GM23338 (cell line): ENCODE measurements at regions not wholly inside any gene's neighbourhood (a gene's known extent, or its start where the extent isn't known, plus 50 kb on each side); places are given as distances from the start of the nearest gene placed in this dataset.

Experiments
- ATAC-seq: fragments of 200-7000 bp; cut with Tn5 transposase; 3 replicates; pipeline ENCODE4 v1.9.1; 2020
- DNase-seq: peaks from one replicate; pipeline ENCODE4 v3.0.0-alpha.2; 2015; ENCODE audit warnings: low spot score
- H2AFZ ChIP-seq: fragments of 200-600 bp; sonication (generic); 2 replicates; pipeline ENCODE4 v1.8.0; 2016; ENCODE audit warnings: antibody characterized with exemption, mild to moderate bottlenecking, moderate library complexity
- H3F3A ChIP-seq: fragments of 200-600 bp; sonication (generic); replicated peaks from 2 replicates; pipeline ENCODE4 v1.8.0; 2017; ENCODE audit warnings: antibody characterized with exemption, mixed run types, low read depth
- H3K27ac ChIP-seq: fragments of 200-600 bp; sonication (generic); 2 replicates; pipeline ENCODE4 v1.6.1; 2016; ENCODE audit warnings: low read depth
- H3K27me3 ChIP-seq: fragments of 200-600 bp; sonication (generic); 2 replicates; pipeline ENCODE4 v1.8.0; 2016; ENCODE audit warnings: mild to moderate bottlenecking, mixed run types, moderate library complexity; ENCODE audit not compliant: insufficient read depth
- H3K36me3 ChIP-seq: fragments of 200-600 bp; sonication (generic); 2 replicates; pipeline ENCODE4 v1.8.0; 2016; ENCODE audit warnings: mild to moderate bottlenecking; ENCODE audit not compliant: insufficient read depth
- H3K4me1 ChIP-seq: fragments of 200-600 bp; sonication (generic); 2 replicates; pipeline ENCODE4 v1.8.0; 2016; ENCODE audit warnings: mild to moderate bottlenecking, moderate library complexity; ENCODE audit not compliant: insufficient read depth
- H3K4me2 ChIP-seq: fragments of 200-600 bp; sonication (generic); 2 replicates; pipeline ENCODE4 v1.7.1; 2017; ENCODE audit warnings: mixed run types
- H3K4me3 ChIP-seq: fragments of 200-600 bp; sonication (generic); 2 replicates; pipeline ENCODE4 v1.6.1; 2016; ENCODE audit warnings: mixed run types
- H3K79me2 ChIP-seq: fragments of 200-600 bp; sonication (generic); replicated peaks from 2 replicates; pipeline ENCODE4 v1.8.0; 2017; ENCODE audit warnings: mild to moderate bottlenecking; ENCODE audit not compliant: insufficient read depth
- H3K9me2 ChIP-seq: fragments of 200-600 bp; sonication (generic); 2 replicates; pipeline ENCODE4 v1.8.0; 2017; ENCODE audit not compliant: insufficient read depth
- H4K20me1 ChIP-seq: fragments of 200-600 bp; sonication (generic); replicated peaks from 2 replicates; pipeline ENCODE4 v1.8.0; 2017; ENCODE audit warnings: mild to moderate bottlenecking; ENCODE audit not compliant: insufficient read depth
- H3K27ac Mint-ChIP-seq: 2 replicates; pipeline ENCODE4 v1.8.0; 2020; ENCODE audit warnings: inconsistent platforms, mild to moderate bottlenecking, moderate library complexity, mixed read lengths
- H3K27me3 Mint-ChIP-seq: 3 replicates; pipeline ENCODE4 v1.8.0; 2022; ENCODE audit warnings: low read depth, mild to moderate bottlenecking, moderate library complexity, mixed read lengths, inconsistent platforms; ENCODE audit not compliant: insufficient read depth, poor library complexity
- H3K36me3 Mint-ChIP-seq: 3 replicates; pipeline ENCODE4 v1.8.0; 2021; ENCODE audit warnings: low read depth, mild to moderate bottlenecking, inconsistent platforms, moderate library complexity, mixed read lengths
- H3K4me1 Mint-ChIP-seq: 3 replicates; pipeline ENCODE4 v1.8.0; 2020; ENCODE audit warnings: mild to moderate bottlenecking, inconsistent platforms, mixed read lengths
- H3K4me3 Mint-ChIP-seq: 3 replicates; pipeline ENCODE4 v1.8.0; 2021; ENCODE audit warnings: moderate library complexity, mild to moderate bottlenecking, inconsistent platforms, mixed read lengths
- H3K9me3 Mint-ChIP-seq: 3 replicates; pipeline ENCODE4 v1.8.0; 2020; ENCODE audit warnings: moderate library complexity, mild to moderate bottlenecking, inconsistent platforms, mixed read lengths
- CREB1 ChIP-seq: fragments of 250-450 bp; sonication (Bioruptor Pico); IDR thresholded peaks from 2 replicates; pipeline ENCODE4 v1.5.0; 2020; ENCODE audit warnings: low read depth, mild to moderate bottlenecking, moderate library complexity
- CTCF ChIP-seq, 2 experiments: fragments of 200-600 bp in 1 of 2; sonication (generic) in 1 of 2; conservative IDR thresholded peaks; 2 replicates each; pipeline versions ENCODE4 v1.5.1 to v1.6.1; 2016 to 2017; ENCODE audit warnings: antibody characterized with exemption in 2 of 2, low read depth in 2 of 2, mild to moderate bottlenecking in 2 of 2, moderate library complexity in 1 of 2
- EZH2 ChIP-seq: fragments of 200-600 bp; sonication (generic); IDR thresholded peaks from one replicate; pipeline ENCODE4 v1.8.0; 2017; ENCODE audit warnings: antibody characterized with exemption, mild to moderate bottlenecking, low read depth; ENCODE audit not compliant: unreplicated experiment
- EZH2phosphoT487 ChIP-seq: fragments of 200-600 bp; sonication (generic); IDR thresholded peaks from one replicate; pipeline ENCODE4 v1.8.1; 2018; ENCODE audit warnings: antibody characterized with exemption; ENCODE audit not compliant: unreplicated experiment
- JUNB ChIP-seq: IDR thresholded peaks from one replicate; pipeline ENCODE4 v1.6.1; 2016; ENCODE audit warnings: antibody characterized with exemption; ENCODE audit not compliant: unreplicated experiment
- NANOG ChIP-seq: IDR thresholded peaks from 2 replicates; pipeline ENCODE4 v1.6.1; 2016; ENCODE audit warnings: antibody characterized with exemption, borderline replicate concordance
- POLR2AphosphoS5 ChIP-seq: IDR thresholded peaks from 2 replicates; pipeline ENCODE4 v1.6.1; 2016; ENCODE audit warnings: antibody characterized with exemption, low read depth
- REST ChIP-seq: IDR thresholded peaks from one replicate; pipeline ENCODE4 v1.6.1; 2018; ENCODE audit warnings: antibody characterized with exemption; ENCODE audit not compliant: unreplicated experiment
- STAT1 ChIP-seq: IDR thresholded peaks from one replicate; pipeline ENCODE4 v1.6.1; 2016; ENCODE audit warnings: antibody characterized with exemption; ENCODE audit not compliant: unreplicated experiment
- ZNF114 ChIP-seq: fragments of 250-450 bp; sonication (Bioruptor Pico); IDR thresholded peaks from 2 replicates; pipeline ENCODE4 v1.5.0; 2020; ENCODE audit warnings: mild to moderate bottlenecking, moderate library complexity
- ZNF331 ChIP-seq: fragments of 250-450 bp; sonication (Bioruptor Pico); IDR thresholded peaks from 2 replicates; pipeline ENCODE4 v1.5.0; 2020; ENCODE audit warnings: low read depth, mild to moderate bottlenecking, moderate library complexity
- TF ChIP-seq, protein P1 (sequence below): fragments of 250-450 bp; sonication (Bioruptor Pico); IDR thresholded peaks from 2 replicates; pipeline ENCODE4 v1.5.0; 2020; ENCODE audit warnings: mild to moderate bottlenecking, moderate library complexity
- TF ChIP-seq, protein P2 (sequence below): IDR thresholded peaks from 2 replicates; pipeline ENCODE4 v1.6.1; 2016; ENCODE audit warnings: antibody characterized with exemption

DNA sequence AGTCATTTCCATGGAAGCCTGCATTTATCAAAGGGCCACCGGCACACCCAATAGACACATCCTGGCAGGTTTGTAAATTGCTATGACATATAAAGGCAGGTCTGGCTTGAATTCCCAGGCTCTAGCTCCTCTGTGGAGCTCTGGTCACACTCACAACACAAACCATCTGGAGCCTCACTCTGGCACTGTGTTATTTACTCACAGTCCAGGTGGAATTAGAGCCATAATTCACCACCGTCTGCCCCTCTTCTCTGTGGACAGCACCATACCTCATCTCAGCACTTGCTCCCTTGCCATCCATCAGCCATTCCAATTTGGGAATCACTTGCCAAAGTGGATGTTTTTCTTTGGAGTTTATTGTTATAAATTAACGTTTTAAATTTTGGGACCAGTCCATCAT lies 84.3 kb upstream of the OSR1 start:
- Mint-ChIP-seq H3K36me3 (no peaks in the 10 kb centered on the region), H3K27me3 (no peaks in the 10 kb centered on the region), H3K4me3 (no peak overlapping the region), H3K4me1 (no peaks in the 10 kb centered on the region), H3K27ac (no peak overlapping the region), H3K9me3 (no peaks in the 10 kb centered on the region)
- no peak for DNase-seq
- no peaks in the 10 kb centered on the region for H3K79me2 ChIP-seq
- no peaks in the 10 kb centered on the region for H3K27me3 ChIP-seq
- no peak overlapping the region for H2AFZ ChIP-seq
- H3K36me3 ChIP-seq = no peaks in the 10 kb centered on the region
- peaks cover 3% of the 10 kb centered on the region; the same call in 1 of the 2 replicates for H3K9me2 ChIP-seq
- no peak overlapping the region for H3K4me3 ChIP-seq
- H3F3A ChIP-seq = no peaks in the 10 kb centered on the region
- TF ChIP-seq, protein P1, sequence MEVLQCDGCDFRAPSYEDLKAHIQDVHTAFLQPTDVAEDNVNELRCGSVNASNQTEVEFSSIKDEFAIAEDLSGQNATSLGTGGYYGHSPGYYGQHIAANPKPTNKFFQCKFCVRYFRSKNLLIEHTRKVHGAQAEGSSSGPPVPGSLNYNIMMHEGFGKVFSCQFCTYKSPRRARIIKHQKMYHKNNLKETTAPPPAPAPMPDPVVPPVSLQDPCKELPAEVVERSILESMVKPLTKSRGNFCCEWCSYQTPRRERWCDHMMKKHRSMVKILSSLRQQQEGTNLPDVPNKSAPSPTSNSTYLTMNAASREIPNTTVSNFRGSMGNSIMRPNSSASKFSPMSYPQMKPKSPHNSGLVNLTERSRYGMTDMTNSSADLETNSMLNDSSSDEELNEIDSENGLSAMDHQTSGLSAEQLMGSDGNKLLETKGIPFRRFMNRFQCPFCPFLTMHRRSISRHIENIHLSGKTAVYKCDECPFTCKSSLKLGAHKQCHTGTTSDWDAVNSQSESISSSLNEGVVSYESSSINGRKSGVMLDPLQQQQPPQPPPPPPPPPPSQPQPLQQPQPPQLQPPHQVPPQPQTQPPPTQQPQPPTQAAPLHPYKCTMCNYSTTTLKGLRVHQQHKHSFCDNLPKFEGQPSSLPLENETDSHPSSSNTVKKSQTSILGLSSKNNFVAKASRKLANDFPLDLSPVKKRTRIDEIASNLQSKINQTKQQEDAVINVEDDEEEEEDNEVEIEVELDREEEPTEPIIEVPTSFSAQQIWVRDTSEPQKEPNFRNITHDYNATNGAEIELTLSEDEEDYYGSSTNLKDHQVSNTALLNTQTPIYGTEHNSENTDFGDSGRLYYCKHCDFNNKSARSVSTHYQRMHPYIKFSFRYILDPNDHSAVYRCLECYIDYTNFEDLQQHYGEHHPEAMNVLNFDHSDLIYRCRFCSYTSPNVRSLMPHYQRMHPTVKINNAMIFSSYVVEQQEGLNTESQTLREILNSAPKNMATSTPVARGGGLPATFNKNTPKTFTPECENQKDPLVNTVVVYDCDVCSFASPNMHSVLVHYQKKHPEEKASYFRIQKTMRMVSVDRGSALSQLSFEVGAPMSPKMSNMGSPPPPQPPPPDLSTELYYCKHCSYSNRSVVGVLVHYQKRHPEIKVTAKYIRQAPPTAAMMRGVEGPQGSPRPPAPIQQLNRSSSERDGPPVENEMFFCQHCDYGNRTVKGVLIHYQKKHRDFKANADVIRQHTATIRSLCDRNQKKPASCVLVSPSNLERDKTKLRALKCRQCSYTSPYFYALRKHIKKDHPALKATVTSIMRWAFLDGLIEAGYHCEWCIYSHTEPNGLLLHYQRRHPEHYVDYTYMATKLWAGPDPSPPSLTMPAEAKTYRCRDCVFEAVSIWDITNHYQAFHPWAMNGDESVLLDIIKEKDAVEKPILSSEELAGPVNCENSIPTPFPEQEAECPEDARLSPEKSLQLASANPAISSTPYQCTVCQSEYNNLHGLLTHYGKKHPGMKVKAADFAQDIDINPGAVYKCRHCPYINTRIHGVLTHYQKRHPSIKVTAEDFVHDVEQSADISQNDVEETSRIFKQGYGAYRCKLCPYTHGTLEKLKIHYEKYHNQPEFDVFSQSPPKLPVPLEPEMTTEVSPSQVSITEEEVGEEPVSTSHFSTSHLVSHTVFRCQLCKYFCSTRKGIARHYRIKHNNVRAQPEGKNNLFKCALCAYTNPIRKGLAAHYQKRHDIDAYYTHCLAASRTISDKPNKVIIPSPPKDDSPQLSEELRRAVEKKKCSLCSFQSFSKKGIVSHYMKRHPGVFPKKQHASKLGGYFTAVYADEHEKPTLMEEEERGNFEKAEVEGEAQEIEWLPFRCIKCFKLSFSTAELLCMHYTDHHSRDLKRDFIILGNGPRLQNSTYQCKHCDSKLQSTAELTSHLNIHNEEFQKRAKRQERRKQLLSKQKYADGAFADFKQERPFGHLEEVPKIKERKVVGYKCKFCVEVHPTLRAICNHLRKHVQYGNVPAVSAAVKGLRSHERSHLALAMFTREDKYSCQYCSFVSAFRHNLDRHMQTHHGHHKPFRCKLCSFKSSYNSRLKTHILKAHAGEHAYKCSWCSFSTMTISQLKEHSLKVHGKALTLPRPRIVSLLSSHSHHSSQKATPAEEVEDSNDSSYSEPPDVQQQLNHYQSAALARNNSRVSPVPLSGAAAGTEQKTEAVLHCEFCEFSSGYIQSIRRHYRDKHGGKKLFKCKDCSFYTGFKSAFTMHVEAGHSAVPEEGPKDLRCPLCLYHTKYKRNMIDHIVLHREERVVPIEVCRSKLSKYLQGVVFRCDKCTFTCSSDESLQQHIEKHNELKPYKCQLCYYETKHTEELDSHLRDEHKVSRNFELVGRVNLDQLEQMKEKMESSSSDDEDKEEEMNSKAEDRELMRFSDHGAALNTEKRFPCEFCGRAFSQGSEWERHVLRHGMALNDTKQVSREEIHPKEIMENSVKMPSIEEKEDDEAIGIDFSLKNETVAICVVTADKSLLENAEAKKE (CRISPR knock-in tag) = no peak
- TF ChIP-seq CTCF (conservative IDR thresholded peaks at IDR 0.05; ENCODE audit: low read depth in 2 of 2) (no peak), ZNF331 (CRISPR knock-in tag) (no peak), ZNF114 (CRISPR knock-in tag) (no peak), POLR2AphosphoS5 (no peak), STAT1 (no peak), EZH2 (no peak), EZH2phosphoT487 (no peak), JUNB (no peak), CREB1 (no peak), REST (no peak), NANOG (no peak)
- TF ChIP-seq, protein P2, sequence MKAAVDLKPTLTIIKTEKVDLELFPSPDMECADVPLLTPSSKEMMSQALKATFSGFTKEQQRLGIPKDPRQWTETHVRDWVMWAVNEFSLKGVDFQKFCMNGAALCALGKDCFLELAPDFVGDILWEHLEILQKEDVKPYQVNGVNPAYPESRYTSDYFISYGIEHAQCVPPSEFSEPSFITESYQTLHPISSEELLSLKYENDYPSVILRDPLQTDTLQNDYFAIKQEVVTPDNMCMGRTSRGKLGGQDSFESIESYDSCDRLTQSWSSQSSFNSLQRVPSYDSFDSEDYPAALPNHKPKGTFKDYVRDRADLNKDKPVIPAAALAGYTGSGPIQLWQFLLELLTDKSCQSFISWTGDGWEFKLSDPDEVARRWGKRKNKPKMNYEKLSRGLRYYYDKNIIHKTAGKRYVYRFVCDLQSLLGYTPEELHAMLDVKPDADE = no peak
- H4K20me1 ChIP-seq = no peaks in the 10 kb centered on the region
- no peaks in the 10 kb centered on the region for H3K4me1 ChIP-seq
- no peak overlapping the region for H3K27ac ChIP-seq
- ATAC-seq = no peak
- H3K4me2 ChIP-seq = no peak overlapping the region
